ENCODE measurements at regions not wholly inside any gene's neighbourhood (a gene's known extent, or its start where the extent isn't known, plus 50 kb on each side); places are given as distances from the start of the nearest gene placed in this dataset.

GRCh38 chr14:101292448-101292847 lies 268.8 kb upstream of the DIO3 start:
- H3K9ac ChIP-seq (ENCODE audit: low read depth, low read length), result no peak overlapping the region
- ChIA-PET CTCF (interaction anchor here (0.6 kb wide), 1 partner anchor 104 kb away, joined by 3 read pairs; no protein-coding TSS in a partner anchor), POLR2A (ENCODE audit: unreplicated experiment) (no interaction called here)
- H2BK15ac ChIP-seq (ENCODE audit: low read depth, low read length), result no peak overlapping the region
- no peak overlapping the region for H3K14ac ChIP-seq (replicated peaks; ENCODE audit: low read depth, low read length)
- ATAC-seq (ENCODE audit: low read depth), result no peak
- no peak overlapping the region for H3K4me3 ChIP-seq (ENCODE audit: insufficient read depth, low read depth, low read length)
- in situ Hi-C loops (cut with MboI; ENCODE audit: low sequenced_read_pairs) (no loop called here), intact Hi-C loops (cut with micrococcal nuclease) (no loop called here), dilution Hi-C loops (cut with HindIII; ENCODE audit: low sequenced_read_pairs, unreplicated experiment) (no loop called here)
- H3K23ac ChIP-seq (ENCODE audit: low read depth, low read length), result no peak overlapping the region
- no peak overlapping the region for H3K4me2 ChIP-seq (ENCODE audit: low read depth, low read length)
- H3K36me3 ChIP-seq (ENCODE audit: control insufficient read depth, insufficient read depth, low read length), result no peaks in the 10 kb centered on the region
- H4K91ac ChIP-seq (ENCODE audit: insufficient read depth, low read depth, low read length), result no peak overlapping the region
- no peak overlapping the region for H2AFZ ChIP-seq (replicated peaks; ENCODE audit: low read length, poor library complexity)
- no peak for DNase-seq
- WGBS, 2 experiments (ENCODE audit: extremely low coverage in 2 of 2, insufficient read length in 1 of 2), result no CpG with 5 or more reads among the region's 5 CpGs
- no TSS peak for BruUV-seq (replicated peaks)
- H2AK5ac ChIP-seq (ENCODE audit: low read depth, low read length), result no peak overlapping the region
- H3K9me3 ChIP-seq (ENCODE audit: control insufficient read depth, insufficient read depth, low read length), result no peaks in the 10 kb centered on the region
- TF ChIP-seq NFE2L2 (IDR thresholded peaks at IDR 0.05; ENCODE audit: low read depth, low read length), result no peak
- TF ChIP-seq RAD21 (IDR thresholded peaks at IDR 0.05; ENCODE audit: low read length), result no peak
- TF ChIP-seq MAFK (IDR thresholded peaks at IDR 0.05; ENCODE audit: low read depth, low read length), result no peak
- TF ChIP-seq MXI1 (IDR thresholded peaks at IDR 0.05; ENCODE audit: borderline replicate concordance, low read depth, low read length), result no peak
- TF ChIP-seq USF2 (IDR thresholded peaks at IDR 0.05; ENCODE audit: low read depth, low read length), result no peak
- TF ChIP-seq MAZ (IDR thresholded peaks at IDR 0.05; ENCODE audit: borderline replicate concordance, low read depth, low read length), result no peak
- TF ChIP-seq CEBPB (IDR thresholded peaks at IDR 0.05; ENCODE audit: low read depth, low read length), result no peak
- no peak for TF ChIP-seq POLR2A (IDR thresholded peaks at IDR 0.05; ENCODE audit: low read depth, low read length)
- TF ChIP-seq, protein P1, sequence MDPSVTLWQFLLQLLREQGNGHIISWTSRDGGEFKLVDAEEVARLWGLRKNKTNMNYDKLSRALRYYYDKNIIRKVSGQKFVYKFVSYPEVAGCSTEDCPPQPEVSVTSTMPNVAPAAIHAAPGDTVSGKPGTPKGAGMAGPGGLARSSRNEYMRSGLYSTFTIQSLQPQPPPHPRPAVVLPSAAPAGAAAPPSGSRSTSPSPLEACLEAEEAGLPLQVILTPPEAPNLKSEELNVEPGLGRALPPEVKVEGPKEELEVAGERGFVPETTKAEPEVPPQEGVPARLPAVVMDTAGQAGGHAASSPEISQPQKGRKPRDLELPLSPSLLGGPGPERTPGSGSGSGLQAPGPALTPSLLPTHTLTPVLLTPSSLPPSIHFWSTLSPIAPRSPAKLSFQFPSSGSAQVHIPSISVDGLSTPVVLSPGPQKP (IDR thresholded peaks at IDR 0.05; ENCODE audit: borderline replicate concordance, low read depth, low read length), result no peak
- TF ChIP-seq RCOR1 (IDR thresholded peaks at IDR 0.05; ENCODE audit: insufficient replicate concordance, low read length), result no peak
- TF ChIP-seq, protein P2, sequence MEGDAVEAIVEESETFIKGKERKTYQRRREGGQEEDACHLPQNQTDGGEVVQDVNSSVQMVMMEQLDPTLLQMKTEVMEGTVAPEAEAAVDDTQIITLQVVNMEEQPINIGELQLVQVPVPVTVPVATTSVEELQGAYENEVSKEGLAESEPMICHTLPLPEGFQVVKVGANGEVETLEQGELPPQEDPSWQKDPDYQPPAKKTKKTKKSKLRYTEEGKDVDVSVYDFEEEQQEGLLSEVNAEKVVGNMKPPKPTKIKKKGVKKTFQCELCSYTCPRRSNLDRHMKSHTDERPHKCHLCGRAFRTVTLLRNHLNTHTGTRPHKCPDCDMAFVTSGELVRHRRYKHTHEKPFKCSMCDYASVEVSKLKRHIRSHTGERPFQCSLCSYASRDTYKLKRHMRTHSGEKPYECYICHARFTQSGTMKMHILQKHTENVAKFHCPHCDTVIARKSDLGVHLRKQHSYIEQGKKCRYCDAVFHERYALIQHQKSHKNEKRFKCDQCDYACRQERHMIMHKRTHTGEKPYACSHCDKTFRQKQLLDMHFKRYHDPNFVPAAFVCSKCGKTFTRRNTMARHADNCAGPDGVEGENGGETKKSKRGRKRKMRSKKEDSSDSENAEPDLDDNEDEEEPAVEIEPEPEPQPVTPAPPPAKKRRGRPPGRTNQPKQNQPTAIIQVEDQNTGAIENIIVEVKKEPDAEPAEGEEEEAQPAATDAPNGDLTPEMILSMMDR (conservative IDR thresholded peaks at IDR 0.05; ENCODE audit: low read depth, low read length), result no peak
- no peak for TF ChIP-seq BHLHE40 (IDR thresholded peaks at IDR 0.05; ENCODE audit: low read depth, low read length)
- no peak for TF ChIP-seq FOS (IDR thresholded peaks at IDR 0.05; ENCODE audit: low read depth, low read length)
- no peak for TF ChIP-seq CHD1 (IDR thresholded peaks at IDR 0.05; ENCODE audit: low read depth, low read length)
- no peak for TF ChIP-seq SMC3 (IDR thresholded peaks at IDR 0.05; ENCODE audit: low read depth, low read length)
- TF ChIP-seq RFX5 (IDR thresholded peaks at IDR 0.05; ENCODE audit: low read depth, low read length), result no peak
- H3K27me3 ChIP-seq (ENCODE audit: control insufficient read depth, insufficient read depth, low read length), result peaks cover 9% of the 10 kb centered on the region; the same call in 1 of the 2 replicates
- no peak overlapping the region for H3K18ac ChIP-seq (ENCODE audit: low read depth, low read length)
- H3K56ac ChIP-seq (ENCODE audit: extremely low read depth, insufficient read depth, low read length), result no peak overlapping the region
- no peak overlapping the region for H3K27ac ChIP-seq (ENCODE audit: insufficient read depth, low read length)
- no peak overlapping the region for H2BK120ac ChIP-seq (ENCODE audit: low read depth, low read length)
- no peaks in the 10 kb centered on the region for H3K4me1 ChIP-seq (ENCODE audit: control insufficient read depth, insufficient read depth, low read length)
- no peaks in the 10 kb centered on the region for H3K9me1 ChIP-seq (ENCODE audit: insufficient read depth, low read length)
- no peak overlapping the region for H4K8ac ChIP-seq (ENCODE audit: low read depth in 2 of 2, low read length in 2 of 2)
- no peak overlapping the region for H2AK9ac ChIP-seq (replicated peaks; ENCODE audit: low read depth, low read length, poor library complexity)
- H4K20me1 ChIP-seq (ENCODE audit: insufficient read depth, low read length), result no peaks in the 10 kb centered on the region
- H3K79me1 ChIP-seq (ENCODE audit: low read depth in 1 of 2, low read length in 2 of 2), result no peaks in the 10 kb centered on the region
- H2BK20ac ChIP-seq (ENCODE audit: low read depth, low read length), result no peak overlapping the region
- no peak overlapping the region for H4K5ac ChIP-seq (ENCODE audit: low read depth, low read length)
- no peak overlapping the region for H2BK5ac ChIP-seq (ENCODE audit: low read depth, low read length, poor library complexity, severe bottlenecking)
- no peak overlapping the region for H3K4ac ChIP-seq (ENCODE audit: low read depth, low read length)
